HG02870 (cell line): ENCODE measurements at regions not wholly inside any gene's neighbourhood (a gene's known extent, or its start where the extent isn't known, plus 50 kb on each side); places are given as distances from the start of the nearest gene placed in this dataset.
"Not testable (repeated sequence)": the region's sequence is repeated elsewhere in the genome, so short reads cannot be mapped to it uniquely, and the experiment has no call there.

ENCODE experiments used
- ATAC-seq: cut with Tn5 transposase; IDR thresholded peaks from one replicate; pipeline ENCODE4 v1.9.1; 2021; ENCODE audit warnings: mild to moderate bottlenecking, moderate library complexity; ENCODE audit not compliant: unreplicated experiment

DNA sequence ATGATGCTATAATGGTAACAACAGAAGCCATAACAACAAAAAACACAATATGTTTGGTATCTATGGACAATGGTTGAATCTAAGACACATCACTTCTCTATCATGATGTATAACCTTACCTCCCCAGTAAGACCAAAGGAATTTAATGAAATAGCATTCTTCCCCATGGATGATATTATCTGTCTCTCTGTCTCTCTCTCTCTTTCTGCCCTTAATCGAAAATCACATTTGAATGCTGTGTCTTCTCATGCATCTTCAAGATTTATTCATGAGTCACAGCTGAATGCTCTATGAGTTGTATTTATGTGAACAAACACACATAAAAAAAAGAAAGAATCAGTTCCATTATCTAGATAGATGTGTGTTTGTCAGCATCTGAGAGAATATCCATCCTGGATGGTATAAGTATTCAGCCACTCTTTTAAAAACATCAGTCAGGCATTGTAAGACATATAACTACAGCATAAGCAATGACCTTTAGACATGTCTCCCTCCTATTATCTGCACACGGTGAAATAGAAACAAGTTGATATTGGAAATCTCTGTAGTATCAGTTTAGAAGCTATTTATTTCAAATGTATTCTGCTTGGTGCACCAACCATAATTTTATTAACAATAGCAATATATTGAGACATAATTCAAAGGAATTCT lies 433.3 kb downstream of the TOX3 start:
- no peak for ATAC-seq

DNA sequence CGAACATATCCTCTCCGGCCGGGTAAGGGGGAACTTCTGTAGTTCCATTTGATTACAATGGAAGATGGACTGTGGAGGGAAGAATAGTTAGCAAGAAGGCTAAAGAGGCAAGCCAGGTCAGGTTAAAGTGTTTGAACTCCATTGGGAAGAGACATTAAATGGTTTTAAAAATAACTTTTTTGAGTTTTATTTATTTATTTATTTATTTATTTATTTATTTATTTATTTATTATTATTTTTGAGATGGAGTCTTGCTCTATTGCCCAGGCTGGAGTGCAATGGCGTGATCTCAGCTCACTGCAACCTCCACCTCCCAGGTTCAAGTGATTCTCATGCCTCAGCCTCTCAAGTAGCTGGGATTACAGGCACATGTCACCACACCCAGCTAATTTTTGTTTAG lies 441.9 kb downstream of the TOX3 start:
- ATAC-seq = not testable (repeated sequence)

DNA sequence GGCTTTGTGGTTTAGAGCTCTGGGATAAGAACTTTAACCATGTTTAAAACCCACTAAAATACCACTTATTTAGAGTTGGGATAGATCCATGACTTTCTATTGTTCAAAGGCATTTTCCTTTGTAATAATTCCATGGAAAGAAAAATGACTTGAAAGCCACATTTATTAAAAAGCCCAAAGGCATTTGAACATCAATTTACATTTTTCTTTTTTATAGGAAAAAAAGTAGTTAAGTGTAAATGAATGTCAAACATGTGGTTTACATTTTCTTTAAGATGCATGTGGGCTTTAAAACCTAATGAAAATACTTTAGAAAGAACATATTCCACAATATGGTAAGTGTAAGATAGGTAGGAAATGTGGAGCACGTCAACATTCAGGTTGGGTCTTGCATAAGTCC lies 443.2 kb downstream of the TOX3 start:
- ATAC-seq = no peak

DNA sequence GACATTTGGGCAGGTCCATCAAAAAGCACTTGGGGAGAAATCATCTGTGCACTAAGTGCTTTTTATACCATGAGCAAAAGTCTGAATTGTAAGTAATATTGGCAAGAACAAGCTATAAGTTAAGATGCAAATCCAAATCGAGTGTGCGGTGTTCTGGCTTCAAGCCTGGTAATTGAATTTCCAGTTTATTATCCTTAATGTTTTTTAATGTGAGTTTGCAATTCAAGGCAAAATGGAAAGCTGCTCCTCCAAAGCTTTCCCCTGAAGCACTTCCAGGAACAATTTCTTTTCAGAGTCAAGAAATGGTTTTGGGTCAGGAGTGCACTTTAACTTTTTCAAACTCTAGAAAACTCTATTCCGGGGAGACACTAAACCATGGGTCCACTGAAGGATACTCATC lies 445.7 kb downstream of the TOX3 start:
- no peak for ATAC-seq

DNA sequence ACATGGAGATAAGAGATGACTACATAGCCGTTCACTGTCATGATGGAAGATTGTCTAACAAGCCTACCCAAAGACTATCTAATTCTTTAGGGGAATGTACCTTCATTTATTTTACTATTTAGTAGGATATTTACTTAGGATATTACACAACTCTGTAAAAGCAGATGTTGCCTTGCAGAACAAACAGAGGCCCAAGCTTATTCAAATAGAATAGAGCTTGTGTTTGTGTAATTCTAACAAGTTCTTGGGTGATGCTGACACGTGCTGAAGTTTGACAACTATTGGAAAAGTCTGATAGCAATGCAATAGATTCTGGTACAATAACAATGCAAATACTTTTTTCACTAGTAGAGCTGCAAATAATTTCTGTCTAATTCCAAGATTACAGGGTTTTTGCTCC lies 447.6 kb downstream of the TOX3 start:
- no peak for ATAC-seq

DNA sequence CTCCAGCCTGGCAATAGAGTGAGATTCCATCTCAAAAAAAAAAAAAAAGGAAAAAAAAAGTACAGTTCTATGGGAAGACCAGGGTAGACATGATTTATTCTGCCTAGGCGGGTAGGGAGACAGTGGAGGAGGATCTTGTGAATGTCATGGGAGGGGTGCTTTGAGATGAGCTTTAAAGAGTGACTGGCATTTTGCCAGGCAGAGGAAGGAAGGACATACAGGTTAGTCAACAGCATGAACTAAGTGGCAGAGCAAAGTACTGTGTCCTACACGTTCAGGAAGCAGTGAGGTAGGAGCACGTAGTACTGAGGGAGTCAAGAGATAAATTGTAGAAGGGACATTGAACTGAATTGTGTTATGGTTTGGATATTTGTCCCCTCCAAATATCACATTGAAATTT lies 451.5 kb downstream of the TOX3 start:
- ATAC-seq = no peak

DNA sequence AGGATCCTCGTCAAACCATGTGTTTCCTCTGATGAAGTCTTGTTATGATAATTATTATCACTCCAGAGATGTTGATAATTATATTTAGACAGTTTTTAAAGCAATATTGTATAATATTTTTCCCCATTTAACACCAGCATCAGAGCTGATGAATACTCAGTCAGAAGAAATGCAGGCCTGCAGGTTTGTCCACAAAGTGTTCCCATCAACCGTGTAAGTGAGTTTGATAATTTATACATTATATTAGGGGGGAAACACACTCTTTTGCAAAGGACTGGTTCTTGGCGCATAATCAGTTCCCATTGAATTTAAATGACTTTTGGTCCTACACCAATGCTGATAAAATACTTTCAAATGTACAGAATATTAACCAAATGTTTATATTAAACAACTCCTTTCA lies 454.8 kb downstream of the TOX3 start:
- no peak for ATAC-seq

DNA sequence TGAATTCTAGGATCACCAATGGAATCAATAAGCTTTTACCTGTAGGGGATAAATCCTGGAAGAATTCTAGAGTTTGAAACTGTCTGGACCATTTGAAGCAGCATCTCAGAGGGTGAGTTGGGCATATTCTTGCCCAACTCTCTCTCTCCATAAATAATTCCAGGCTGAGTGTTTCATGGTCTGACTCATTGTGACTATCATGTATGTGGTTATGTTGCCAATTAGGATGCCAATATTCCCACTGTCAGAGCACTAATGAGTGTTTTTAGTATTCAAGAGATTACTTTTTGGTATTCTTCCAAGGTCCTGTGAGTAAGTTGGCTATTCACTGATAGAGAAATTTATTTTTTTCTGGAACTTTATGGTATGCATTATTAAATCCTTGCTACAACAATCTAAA lies 456.9 kb downstream of the TOX3 start:
- no peak for ATAC-seq

DNA sequence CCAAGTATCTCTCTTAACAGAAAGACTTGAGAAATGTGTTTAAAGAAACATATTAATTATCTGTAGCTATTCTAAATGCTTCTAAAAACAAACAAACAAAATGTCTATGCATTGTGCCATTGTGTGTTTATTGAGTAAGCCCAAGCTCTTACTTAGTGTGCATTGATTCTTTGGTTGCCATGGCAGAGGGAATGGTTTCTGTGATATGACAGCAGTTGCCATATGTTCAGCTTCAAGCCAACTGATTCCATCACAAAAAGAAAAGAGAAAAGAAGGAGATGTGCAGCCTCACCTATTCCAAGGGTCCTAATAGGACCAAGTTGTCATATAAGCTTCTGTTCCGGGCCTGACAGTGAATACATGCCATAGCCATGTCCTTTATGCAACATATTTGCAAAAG lies 457.5 kb downstream of the TOX3 start:
- no peak for ATAC-seq

DNA sequence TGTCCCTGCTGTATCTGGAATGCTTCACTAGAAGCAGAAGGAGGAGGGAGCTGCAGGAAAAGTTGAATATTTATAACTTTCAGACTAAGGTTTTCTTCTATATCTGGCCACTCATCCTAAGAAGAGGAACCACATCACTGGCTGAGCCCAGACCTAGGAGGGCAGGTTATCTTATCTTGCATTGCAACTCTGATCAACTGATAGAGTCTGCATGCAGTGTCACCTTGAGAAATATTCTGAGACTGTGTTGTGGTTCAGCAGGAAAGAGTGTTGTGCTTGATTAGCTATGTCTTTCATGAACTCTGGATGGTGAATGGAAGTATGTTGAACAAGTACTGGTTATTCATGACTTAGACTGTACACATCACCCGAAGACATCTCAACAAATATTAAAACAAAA lies 460.0 kb downstream of the TOX3 start:
- no peak for ATAC-seq

DNA sequence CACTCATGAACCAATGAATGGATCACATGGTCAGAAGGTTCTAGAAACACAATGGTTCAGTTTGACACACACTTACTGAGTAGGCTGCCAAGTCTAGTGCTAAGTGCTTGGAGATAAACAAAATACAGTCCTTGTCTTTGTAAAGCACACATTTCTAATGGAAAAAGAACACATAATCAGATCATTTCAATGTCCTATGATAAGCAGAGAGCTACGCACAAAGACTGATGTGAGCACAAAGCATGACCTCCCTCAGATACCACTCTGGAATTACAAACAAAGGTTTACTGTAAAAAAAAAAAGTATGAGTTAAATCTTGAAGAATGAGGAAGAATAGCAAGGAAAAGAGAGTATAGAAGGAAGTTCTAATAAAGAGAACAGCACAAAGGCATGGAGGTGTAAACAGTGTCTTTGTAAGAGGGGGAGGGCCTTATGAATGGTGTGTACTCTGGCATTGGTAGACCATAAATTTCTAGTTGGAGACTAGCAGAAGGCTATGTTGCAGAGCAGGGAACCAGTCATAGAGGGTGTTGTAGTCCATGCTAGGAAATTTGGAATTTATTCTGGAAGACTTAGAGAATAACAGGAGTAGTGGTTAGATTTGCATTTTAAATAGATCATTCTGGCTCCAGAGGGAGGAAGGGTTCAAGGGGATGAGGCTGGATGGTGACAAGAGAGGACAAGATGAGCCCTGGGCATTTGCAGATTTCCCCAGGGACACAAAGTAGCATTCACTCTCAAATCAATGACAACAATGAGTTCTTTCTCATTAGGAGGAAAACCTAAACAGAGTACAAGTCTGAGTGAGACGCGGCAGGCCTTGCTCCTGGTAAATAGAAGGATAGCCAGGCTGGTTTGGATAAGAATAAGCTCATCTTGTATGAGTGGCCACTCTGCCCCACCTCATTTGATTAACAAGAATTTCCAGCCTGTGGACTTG lies 468.0 kb downstream of the TOX3 start:
- ATAC-seq = no peak

DNA sequence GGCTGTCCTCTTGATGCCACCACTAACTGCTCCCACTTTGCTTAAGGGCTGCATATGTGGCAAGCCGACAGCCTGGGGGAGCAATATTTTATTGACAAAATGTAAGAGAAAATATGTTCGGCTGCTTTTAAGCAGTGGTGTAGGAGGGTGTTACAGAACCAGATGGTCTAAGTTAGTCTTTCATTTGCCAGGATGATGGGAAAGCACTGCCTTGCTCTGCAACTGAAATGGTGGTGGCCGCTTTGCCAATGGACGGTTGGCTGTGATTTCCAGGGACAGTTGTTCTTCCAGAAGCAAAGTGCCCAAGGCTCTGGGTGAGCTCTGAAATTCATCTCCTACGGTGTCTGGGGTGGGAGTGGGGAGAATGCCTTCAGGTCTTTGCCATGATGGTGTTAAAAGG lies 469.3 kb downstream of the TOX3 start:
- no peak for ATAC-seq

DNA sequence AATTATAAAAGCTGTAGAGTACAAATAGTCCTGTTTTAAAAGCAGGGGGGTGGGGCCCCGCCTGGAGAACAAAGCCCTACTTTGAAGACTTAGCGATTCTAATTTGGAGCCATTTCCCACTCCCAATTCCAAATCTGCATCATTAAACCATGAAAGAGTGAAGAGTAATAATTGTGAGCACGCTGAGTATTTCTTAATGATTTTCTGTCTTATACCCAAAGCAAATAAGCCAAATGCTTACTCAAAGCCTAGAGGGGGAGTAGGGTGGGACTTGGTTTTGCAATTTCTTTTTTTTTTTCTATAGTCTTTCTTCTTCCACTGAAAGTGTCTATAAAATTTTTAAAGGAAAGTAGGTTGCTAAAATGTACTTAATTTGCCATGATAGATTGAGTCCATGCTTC lies 470.1 kb downstream of the TOX3 start:
- no peak for ATAC-seq

DNA sequence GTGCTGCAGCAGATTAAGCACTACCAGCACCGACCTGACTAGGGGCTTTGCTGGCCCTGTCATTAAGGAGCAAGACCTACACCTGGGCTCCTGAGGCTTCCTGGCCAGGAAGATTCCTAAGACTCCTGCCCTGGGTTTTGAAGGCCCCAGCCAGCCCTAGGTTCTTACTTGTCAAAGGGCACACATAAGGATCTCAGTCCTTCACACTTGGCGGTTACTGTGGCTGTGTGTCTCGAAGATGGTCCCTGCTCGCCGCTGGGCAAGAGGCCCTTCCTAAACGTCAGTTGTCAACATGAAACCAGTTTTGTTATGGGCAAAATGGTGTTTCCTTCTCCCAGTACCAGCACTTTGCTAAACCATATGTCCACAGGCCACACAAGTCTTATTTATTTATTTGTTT lies 470.6 kb downstream of the TOX3 start:
- no peak for ATAC-seq

DNA sequence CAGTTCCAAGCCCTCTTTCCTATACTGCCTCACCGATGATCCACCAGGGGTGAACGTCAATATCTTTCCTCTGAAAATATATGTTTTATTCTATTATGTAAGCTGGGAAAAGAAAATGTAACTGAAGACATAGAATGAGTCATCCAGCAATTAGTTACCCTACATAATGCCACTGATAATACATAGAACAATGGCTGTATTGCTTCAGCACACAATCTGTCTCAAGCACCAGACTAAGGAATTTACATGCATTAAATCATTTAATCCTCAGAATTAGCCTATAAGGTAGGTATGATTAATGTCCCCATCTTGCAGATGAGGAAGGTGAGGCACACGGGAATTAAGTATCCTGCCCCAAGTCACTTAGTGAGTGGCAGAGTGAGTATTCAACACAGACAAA lies 472.8 kb downstream of the TOX3 start:
- no peak for ATAC-seq

DNA sequence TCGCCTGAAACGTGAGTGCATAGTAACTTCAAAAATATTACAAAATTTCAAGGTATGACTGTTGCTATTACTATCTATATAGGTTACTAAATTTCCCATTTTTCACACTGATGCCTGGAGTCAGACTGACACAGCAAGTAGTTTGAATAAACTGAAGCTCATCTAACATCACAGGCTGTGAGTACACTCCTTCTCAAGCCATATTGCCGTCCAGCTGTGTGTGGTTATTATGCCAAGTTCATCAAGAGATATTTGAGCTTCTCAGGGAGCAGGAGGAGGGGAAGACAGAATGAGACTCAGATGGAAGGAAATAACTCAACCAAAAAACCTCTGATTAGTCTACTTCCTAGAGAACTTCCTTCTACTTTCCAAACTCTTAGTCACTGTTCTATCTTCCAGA lies 473.9 kb downstream of the TOX3 start:
- ATAC-seq = no peak

DNA sequence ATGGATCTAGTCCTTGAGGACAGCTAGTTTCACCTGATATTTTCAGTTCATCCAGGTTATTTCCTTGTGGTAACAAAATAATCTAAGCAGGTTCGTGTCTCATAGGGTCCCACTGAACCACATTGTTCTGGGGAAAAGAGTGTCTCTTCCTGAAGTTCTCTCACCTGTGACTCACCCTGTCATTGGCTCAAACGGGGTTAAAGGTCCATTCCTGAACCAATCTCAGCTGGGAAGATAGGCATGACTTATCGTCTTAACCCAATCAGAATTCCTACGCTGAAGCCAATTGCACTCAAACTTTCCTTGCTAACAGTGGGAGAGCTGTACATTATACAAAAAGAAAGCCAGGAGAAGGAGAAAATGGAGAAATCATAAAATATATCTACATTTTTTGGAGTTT lies 475.8 kb downstream of the TOX3 start:
- no peak for ATAC-seq

DNA sequence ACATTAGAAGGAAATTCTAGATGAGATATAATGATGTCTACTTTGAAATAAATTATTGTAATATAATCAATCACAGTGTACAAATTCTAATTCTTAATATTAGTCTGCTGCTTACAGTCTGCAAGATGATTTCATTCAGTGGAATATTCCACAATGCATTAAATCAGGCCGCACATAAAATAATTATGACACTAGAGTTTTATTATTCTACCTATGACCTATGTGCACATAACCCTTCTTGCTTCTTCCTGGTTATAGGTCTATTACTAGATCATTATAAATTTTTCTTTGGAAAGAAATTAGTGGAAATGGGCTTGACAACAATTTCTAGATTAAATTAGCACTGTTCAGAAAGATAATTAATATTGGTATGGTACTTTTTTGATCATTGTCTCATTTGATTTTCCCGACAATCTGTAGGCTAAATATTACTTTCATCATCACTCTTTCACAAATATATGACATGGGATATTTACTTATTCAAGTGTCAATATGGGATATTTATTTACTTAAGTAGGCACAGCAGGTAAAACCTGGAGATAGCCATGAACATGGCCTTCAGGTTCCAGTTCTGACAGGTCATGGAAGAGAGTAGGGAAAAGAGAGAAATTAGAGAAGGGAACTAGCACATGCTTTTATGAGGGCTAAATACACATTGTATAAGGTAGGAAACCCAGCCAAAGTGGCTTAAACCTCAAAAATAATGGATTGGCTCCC lies 476.4 kb downstream of the TOX3 start:
- ATAC-seq = no peak

DNA sequence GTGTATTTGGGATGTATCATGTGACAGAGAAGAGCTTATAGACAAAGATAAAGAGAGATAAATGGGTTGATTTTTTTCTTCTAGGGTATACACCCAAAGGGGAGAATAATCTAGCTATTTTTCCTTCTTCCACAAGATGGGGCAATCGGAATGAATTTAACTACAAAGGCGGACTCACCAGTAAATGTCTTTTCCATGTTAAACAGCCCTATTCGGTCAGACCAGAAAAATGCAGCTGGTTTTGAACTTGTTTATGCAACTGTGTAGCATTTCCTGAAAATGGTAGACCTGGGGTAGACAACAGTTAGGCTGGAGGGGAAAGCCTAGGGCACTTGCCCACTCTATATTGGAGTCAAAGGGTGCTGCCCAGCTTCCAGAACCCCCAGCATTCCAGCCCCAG lies 477.1 kb downstream of the TOX3 start:
- ATAC-seq = no peak

DNA sequence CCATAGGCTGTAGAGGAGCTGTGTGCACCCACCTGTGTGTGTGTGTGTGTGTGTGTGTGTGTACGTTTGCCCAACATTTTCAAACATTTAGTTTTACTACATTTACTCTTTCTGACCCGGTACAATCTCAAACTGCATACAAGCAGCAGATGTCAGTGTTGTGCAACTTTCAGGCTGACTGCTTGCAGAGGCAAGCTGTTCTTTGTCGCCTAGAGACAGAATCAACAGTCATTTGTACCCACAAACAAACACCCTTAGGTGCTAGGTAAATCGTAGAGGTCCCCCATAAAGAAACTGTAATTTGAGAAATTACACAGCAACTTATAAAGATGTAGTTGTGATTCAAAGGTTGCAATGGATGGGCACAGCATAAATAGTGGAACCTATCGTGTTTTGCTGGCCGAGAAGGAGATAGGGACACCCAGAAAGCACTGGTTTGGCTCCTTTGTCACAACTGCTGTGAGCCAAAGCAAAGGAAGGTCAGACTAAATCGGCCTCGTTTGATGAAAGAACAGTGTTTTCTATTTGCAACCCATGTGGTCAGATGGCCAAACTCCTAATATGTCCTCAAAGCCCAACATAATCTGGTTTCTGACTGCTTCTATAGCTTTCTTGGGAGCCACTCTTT lies 478.4 kb downstream of the TOX3 start:
- no peak for ATAC-seq

DNA sequence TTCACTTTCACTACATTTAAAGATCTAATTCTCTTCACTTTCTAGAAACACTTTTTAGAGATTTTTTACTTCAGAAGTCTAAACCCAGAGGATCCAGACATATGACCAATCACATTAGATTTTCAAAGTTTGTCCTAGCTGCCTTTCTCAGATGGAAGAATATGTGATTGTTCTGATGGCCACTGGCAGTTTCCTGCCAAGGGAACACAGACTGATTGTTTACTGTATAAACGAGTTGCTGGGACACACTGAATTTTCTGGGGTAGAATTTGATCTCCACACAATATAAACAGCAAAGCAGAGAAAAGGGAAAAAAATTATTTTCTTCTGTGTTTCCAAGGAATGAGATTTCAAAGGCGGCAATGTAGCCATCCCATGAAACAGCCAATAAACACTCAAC lies 480.0 kb downstream of the TOX3 start:
- ATAC-seq = no peak
